HepG2 (cell line): ENCODE measurements at regions not wholly inside any gene's neighbourhood (a gene's known extent, or its start where the extent isn't known, plus 50 kb on each side); places are given as distances from the start of the nearest gene placed in this dataset.
"Not testable (repeated sequence)": the region's sequence is repeated elsewhere in the genome, so short reads cannot be mapped to it uniquely, and the experiment has no call there.

ENCODE experiments used
- ASH2L ChIP-seq: fragments of 300-600, 200-600 bp; sonication (generic); IDR thresholded peaks from 2 replicates; pipeline ENCODE4 v1.7.0; 2017; ENCODE audit warnings: low read depth, mild to moderate bottlenecking, moderate library complexity, mixed read lengths, low read length; ENCODE audit not compliant: insufficient read length
- CTCF ChIP-seq: sonication (generic); formaldehyde crosslinking; IDR thresholded peaks from 2 replicates; pipeline ENCODE4 v1.5.0; 2020; ENCODE audit warnings: mild to moderate bottlenecking, missing genetic modification reagents, moderate library complexity
- EZH2 ChIP-seq: conservative IDR thresholded peaks from 2 replicates; pipeline ENCODE4 v1.6.1; 2012; ENCODE audit warnings: mild to moderate bottlenecking, low read depth, low read length, moderate library complexity
- FOXC1 ChIP-seq: sonication (generic); formaldehyde crosslinking; IDR thresholded peaks from 2 replicates; pipeline ENCODE4 v1.8.0; 2022; ENCODE audit warnings: mild to moderate bottlenecking, missing genetic modification reagents, borderline replicate concordance
- GABPA ChIP-seq, 2 experiments: IDR thresholded peaks; 2 replicates each; pipeline ENCODE4 v1.6.1; 2011 to 2016; ENCODE audit warnings: low read depth in 2 of 2, low read length in 1 of 2, missing biosample characterization in 1 of 2, missing genetic modification characterization in 1 of 2
- HOXA7 ChIP-seq: sonication (generic); formaldehyde crosslinking; IDR thresholded peaks from 2 replicates; pipeline ENCODE4 v1.8.1; 2022; ENCODE audit warnings: mild to moderate bottlenecking, missing genetic modification reagents, moderate library complexity
- POLR2AphosphoS2 ChIP-seq: IDR thresholded peaks from 2 replicates; pipeline ENCODE4 v1.6.1; 2011; ENCODE audit warnings: low read depth, low read length, improper control_type of control experiment
- SETDB1 ChIP-seq: sonication (generic); formaldehyde crosslinking; IDR thresholded peaks from 2 replicates; pipeline ENCODE4 v1.5.1; 2020; ENCODE audit warnings: missing genetic modification reagents, mild to moderate bottlenecking, borderline replicate concordance
- SIX1 ChIP-seq: sonication (generic); formaldehyde crosslinking; IDR thresholded peaks from 2 replicates; pipeline ENCODE4 v1.4.0; 2020; ENCODE audit warnings: missing genetic modification reagents, borderline replicate concordance
- TAF15 ChIP-seq: fragments of 200-400 bp; formaldehyde crosslinking; IDR thresholded peaks from one replicate; pipeline ENCODE4 v1.6.1; 2018; ENCODE audit warnings: mild to moderate bottlenecking, low read depth, low read length; ENCODE audit not compliant: poor library complexity, severe bottlenecking
- ZNF343 ChIP-seq: sonication (generic); formaldehyde crosslinking; IDR thresholded peaks from 2 replicates; pipeline ENCODE4 v1.4.0; 2020; ENCODE audit warnings: mild to moderate bottlenecking, missing genetic modification reagents

- TF ChIP-seq ZNF343; CTCF (CRISPR knock-in tag); ASH2L; POLR2AphosphoS2; EZH2; SETDB1 (CRISPR knock-in tag); HOXA7 (CRISPR knock-in tag); SIX1 (CRISPR knock-in tag); FOXC1 (CRISPR knock-in tag); GABPA (IDR thresholded peaks at IDR 0.05; ENCODE audit: low read depth, low read length); GABPA (CRISPR knock-in tag; IDR thresholded peaks at IDR 0.05; ENCODE audit: low read depth); TAF15: not testable (repeated sequence)
Measured at GRCh38 chrX:68951942-68952619, 123.3 kb downstream of the EFNB1 start.
